ENCODE measurements at regions not wholly inside any gene's neighbourhood (a gene's known extent, or its start where the extent isn't known, plus 50 kb on each side); places are given as distances from the start of the nearest gene placed in this dataset.

DNA sequence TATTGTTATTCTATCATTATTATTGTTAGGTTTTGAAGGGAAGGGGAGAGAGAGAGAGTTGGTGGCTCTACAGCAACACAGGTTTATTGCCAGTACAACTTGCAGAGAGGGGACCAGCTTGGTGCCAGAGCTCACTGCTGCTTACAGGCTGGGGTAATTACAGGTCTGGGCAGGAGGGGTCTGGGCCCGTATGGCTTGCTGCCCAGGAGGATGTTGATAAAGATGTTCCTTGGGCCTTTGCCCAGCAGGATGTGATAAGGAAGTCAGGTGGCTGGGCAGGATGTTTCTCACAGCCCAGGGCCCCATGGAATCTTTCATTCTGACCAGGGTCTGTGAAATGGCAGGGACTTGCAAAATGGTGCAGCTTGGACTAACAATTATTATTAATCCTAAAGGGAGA lies 64.2 kb upstream of the ZNF599 start:
- H3K4me3 ChIP-seq (ENCODE audit: low read depth, low read length): no peak overlapping the region
- DNase-seq: no peak
- in situ Hi-C loops (cut with HindIII; ENCODE audit: low pct_ligation_motif_present, low sequenced_read_pairs): no loop called here

DNA sequence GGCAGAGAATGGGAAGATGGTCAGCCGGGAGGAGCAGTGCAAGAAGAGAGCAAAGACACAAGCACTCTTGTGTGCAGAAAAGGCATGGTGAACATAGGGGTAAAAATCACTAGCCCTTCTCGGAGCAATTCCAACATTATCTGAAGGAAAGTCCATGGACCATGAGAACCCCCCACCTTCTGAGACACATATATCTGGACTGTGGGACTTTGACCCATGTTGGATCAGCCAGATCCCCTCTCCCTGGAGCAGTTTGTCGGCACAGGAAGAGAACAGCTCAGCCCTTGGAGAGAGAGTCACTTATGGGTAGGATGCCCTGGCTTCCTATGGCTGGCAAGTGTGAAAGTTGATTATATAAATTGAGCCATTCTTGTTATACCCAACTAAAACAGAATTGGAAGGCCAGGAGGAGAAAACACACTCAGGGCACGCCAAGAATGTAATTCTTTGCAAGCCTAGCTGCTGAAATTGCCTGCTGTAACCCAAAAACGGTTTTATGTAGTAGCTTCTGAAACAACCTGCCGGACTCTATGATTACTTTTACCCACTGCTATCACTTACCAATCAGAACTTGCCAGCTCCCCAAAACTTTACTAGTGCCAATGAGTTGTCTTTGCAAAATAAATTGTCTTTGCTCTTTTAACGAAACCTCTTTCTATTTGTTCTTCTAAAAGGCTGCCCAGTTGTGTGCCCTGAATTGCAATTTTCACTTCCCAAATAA lies 62.8 kb upstream of the ZNF599 start:
- no peak for DNase-seq
- Histone ChIP-seq H3K36me3 (replicated peaks) (no peaks in the 10 kb centered on the region), H3K27me3 (replicated peaks) (no peaks in the 10 kb centered on the region), H3K4me3 (ENCODE audit: low read depth, low read length) (no peak overlapping the region), H3K27ac (no peak overlapping the region)
- in situ Hi-C loops (cut with HindIII; ENCODE audit: low pct_ligation_motif_present, low sequenced_read_pairs): no loop called here
- TF ChIP-seq, protein P1, sequence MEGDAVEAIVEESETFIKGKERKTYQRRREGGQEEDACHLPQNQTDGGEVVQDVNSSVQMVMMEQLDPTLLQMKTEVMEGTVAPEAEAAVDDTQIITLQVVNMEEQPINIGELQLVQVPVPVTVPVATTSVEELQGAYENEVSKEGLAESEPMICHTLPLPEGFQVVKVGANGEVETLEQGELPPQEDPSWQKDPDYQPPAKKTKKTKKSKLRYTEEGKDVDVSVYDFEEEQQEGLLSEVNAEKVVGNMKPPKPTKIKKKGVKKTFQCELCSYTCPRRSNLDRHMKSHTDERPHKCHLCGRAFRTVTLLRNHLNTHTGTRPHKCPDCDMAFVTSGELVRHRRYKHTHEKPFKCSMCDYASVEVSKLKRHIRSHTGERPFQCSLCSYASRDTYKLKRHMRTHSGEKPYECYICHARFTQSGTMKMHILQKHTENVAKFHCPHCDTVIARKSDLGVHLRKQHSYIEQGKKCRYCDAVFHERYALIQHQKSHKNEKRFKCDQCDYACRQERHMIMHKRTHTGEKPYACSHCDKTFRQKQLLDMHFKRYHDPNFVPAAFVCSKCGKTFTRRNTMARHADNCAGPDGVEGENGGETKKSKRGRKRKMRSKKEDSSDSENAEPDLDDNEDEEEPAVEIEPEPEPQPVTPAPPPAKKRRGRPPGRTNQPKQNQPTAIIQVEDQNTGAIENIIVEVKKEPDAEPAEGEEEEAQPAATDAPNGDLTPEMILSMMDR (IDR thresholded peaks at IDR 0.05; ENCODE audit: low read depth, low read length, missing control alignments): no peak

More for the DNA sequence above, 64.2 kb upstream of the ZNF599 start:
- no peak overlapping the region for H3K27ac ChIP-seq
- TF ChIP-seq, protein P1 (IDR thresholded peaks at IDR 0.05; ENCODE audit: low read depth, low read length, missing control alignments): no peak
- no peaks in the 10 kb centered on the region for H3K36me3 ChIP-seq (replicated peaks)
- H3K27me3 ChIP-seq (replicated peaks): no peaks in the 10 kb centered on the region

DNA sequence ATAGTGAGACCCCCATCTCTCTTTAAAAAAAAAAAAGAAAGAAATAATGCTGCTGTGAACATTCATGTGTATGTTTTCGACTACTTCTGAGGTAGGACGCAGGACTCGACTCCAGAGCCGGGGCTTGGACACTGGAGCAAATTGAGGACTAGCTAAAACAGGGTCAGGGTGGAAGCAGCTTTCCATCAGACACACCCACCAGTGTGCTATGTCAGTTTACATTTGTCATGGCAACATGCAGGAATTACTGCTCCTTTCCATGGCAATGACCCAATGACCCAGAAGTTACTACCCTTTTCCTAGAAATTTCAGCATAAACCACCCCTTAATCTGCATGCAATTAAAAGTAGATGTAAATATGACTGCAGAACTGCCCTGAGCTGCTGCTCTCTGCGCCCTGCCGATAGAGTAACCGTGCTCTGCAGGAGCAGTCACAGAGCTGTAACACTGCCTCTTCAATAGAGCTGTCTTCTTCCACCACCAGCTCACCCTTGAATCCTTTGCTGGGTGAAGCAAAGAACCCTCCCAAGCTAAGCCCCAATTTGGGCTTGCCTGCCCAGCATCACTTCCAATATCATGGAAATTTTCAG lies 61.6 kb upstream of the ZNF599 start:
- in situ Hi-C loops (cut with HindIII; ENCODE audit: low pct_ligation_motif_present, low sequenced_read_pairs): no loop called here
- Histone ChIP-seq H3K27me3 (replicated peaks) (no peaks in the 10 kb centered on the region), H3K27ac (no peak overlapping the region), H3K4me3 (ENCODE audit: low read depth, low read length) (no peak overlapping the region), H3K36me3 (replicated peaks) (no peaks in the 10 kb centered on the region)
- TF ChIP-seq, protein P1 (IDR thresholded peaks at IDR 0.05; ENCODE audit: low read depth, low read length, missing control alignments): no peak
- DNase-seq: no peak

DNA sequence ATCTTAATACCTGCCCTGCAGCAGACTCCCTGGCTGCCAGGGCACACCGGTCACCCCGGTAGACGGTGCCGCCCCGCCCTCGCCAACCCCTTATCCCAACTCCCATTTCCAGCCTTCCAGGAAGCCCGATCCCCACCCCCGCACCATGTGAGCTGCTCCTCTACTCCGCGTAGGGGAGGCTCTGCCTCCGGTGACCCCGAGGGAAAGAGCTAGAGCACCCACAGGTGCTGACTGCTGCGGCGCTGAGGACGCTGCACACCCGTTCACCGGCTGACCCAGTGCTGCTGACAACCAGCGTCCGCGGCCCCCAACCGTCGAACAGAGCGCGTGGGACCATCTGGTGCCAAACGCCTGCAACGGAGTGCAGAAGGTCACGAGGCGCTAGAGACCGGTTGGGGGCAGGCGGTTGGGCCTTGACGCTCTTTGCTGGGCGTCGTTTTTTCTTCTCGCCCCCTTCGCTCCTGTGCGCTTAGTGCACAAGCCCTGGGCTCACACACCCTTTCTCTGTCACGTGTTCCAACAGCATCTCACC lies 59.6 kb upstream of the ZNF599 start:
- H3K4me3 ChIP-seq (ENCODE audit: low read depth, low read length): no peak overlapping the region
- in situ Hi-C loops (cut with HindIII; ENCODE audit: low pct_ligation_motif_present, low sequenced_read_pairs): no loop called here
- no peak for DNase-seq
- no peak overlapping the region for H3K27ac ChIP-seq
- H3K27me3 ChIP-seq (replicated peaks): no peaks in the 10 kb centered on the region
- TF ChIP-seq, protein P1 (IDR thresholded peaks at IDR 0.05; ENCODE audit: low read depth, low read length, missing control alignments): no peak
- no peaks in the 10 kb centered on the region for H3K36me3 ChIP-seq (replicated peaks)

DNA sequence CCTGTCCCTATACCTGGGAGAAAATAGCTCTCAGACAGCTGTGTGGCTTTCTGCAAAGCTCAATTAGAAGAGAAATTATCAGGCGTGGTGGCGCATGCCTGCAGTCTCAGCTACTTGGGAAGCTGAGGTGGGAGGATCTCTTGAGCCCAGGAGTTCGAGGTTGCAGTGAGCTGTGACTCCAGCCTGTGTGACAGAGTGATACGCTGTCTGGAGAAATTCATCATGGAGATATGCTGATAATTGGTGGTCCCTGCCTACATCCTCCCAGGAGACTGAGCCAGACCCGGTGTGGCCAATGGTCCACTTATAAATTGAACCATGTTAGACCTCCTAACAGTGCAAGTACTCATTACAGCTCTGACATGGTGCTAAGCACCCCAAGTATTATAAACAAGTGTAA lies 58.7 kb upstream of the ZNF599 start:
- no peak for DNase-seq
- Histone ChIP-seq H3K27ac (no peak overlapping the region), H3K27me3 (replicated peaks) (no peaks in the 10 kb centered on the region), H3K36me3 (replicated peaks) (no peaks in the 10 kb centered on the region), H3K4me3 (ENCODE audit: low read depth, low read length) (no peak overlapping the region)
- TF ChIP-seq, protein P1 (IDR thresholded peaks at IDR 0.05; ENCODE audit: low read depth, low read length, missing control alignments): no peak
- in situ Hi-C loops (cut with HindIII; ENCODE audit: low pct_ligation_motif_present, low sequenced_read_pairs): no loop called here

Data from brain microvascular endothelial cell (primary cell).